ENCODE measurements at regions not wholly inside any gene's neighbourhood (a gene's known extent, or its start where the extent isn't known, plus 50 kb on each side); places are given as distances from the start of the nearest gene placed in this dataset.
A peak's percentile ranks its signal among the peaks of the same experiment; 100 is the strongest.

GRCh38 chr17:68707031-68707430, 105.9 kb upstream of the FAM20A start:
- WGBS (ENCODE audit: insufficient coverage), result 27% methylated on average over 4 of the region's 4 CpGs
- H3K9me3 ChIP-seq (ENCODE audit: control insufficient read depth, insufficient read depth, low read length), result no peaks in the 10 kb centered on the region
- DNase-seq (ENCODE audit: low read depth in 4 of 6, low spot score in 6 of 6), result peak in 2 of 6 donors; percentile 23 to 55
- peak overlapping the region; percentile 12 for H3K27ac ChIP-seq (ENCODE audit: low read depth, low read length)
- H3K36me3 ChIP-seq (ENCODE audit: control insufficient read depth, insufficient read depth, low read length), result no peaks in the 10 kb centered on the region
- H3K4me3 ChIP-seq (ENCODE audit: low read depth, low read length), result no peak overlapping the region
- no peaks in the 10 kb centered on the region for H3K27me3 ChIP-seq (ENCODE audit: control insufficient read depth, insufficient read depth, low read length)
- H3K4me1 ChIP-seq (ENCODE audit: control insufficient read depth, insufficient read depth, low read length), result peaks cover 6% of the 10 kb centered on the region

GRCh38 chr17:68706356-68706920, 105.3 kb upstream of the FAM20A start:
- no peaks in the 10 kb centered on the region for H3K36me3 ChIP-seq (ENCODE audit: control insufficient read depth, insufficient read depth, low read length)

GRCh38 chr17:68705714-68706076, 104.5 kb upstream of the FAM20A start:
- DNase-seq (ENCODE audit: low read depth in 4 of 6, low spot score in 6 of 6), result no peak
- Histone ChIP-seq H3K9me3 (ENCODE audit: control insufficient read depth, insufficient read depth, low read length) (no peaks in the 10 kb centered on the region), H3K27ac (ENCODE audit: low read depth, low read length) (no peak overlapping the region), H3K4me1 (ENCODE audit: control insufficient read depth, insufficient read depth, low read length) (peaks cover 6% of the 10 kb centered on the region), H3K27me3 (ENCODE audit: control insufficient read depth, insufficient read depth, low read length) (no peaks in the 10 kb centered on the region), H3K36me3 (ENCODE audit: control insufficient read depth, insufficient read depth, low read length) (no peaks in the 10 kb centered on the region), H3K4me3 (ENCODE audit: low read depth, low read length) (no peak overlapping the region)
- no CpG with 5 or more reads among the region's 3 CpGs for WGBS (ENCODE audit: insufficient coverage)

More at GRCh38 chr17:68706356-68706920, 105.3 kb upstream of the FAM20A start:
- Histone ChIP-seq H3K4me1 (ENCODE audit: control insufficient read depth, insufficient read depth, low read length) (peaks cover 6% of the 10 kb centered on the region), H3K4me3 (ENCODE audit: low read depth, low read length) (no peak overlapping the region), H3K27ac (ENCODE audit: low read depth, low read length) (peak overlapping the region; percentile 12), H3K27me3 (ENCODE audit: control insufficient read depth, insufficient read depth, low read length) (no peaks in the 10 kb centered on the region), H3K9me3 (ENCODE audit: control insufficient read depth, insufficient read depth, low read length) (no peaks in the 10 kb centered on the region)
- DNase-seq (ENCODE audit: low read depth in 4 of 6, low spot score in 6 of 6), result peak in 2 of 6 donors; percentile 59 to 64
- 71% methylated on average over 1 of the region's 5 CpGs for WGBS (ENCODE audit: insufficient coverage)

- 89% methylated on average over 6 of the region's 11 CpGs for WGBS (ENCODE audit: insufficient coverage)
- H3K4me3 ChIP-seq (ENCODE audit: low read depth, low read length), result no peak overlapping the region
- no peaks in the 10 kb centered on the region for H3K36me3 ChIP-seq (ENCODE audit: control insufficient read depth, insufficient read depth, low read length)
- H3K27me3 ChIP-seq (ENCODE audit: control insufficient read depth, insufficient read depth, low read length), result no peaks in the 10 kb centered on the region
- H3K4me1 ChIP-seq (ENCODE audit: control insufficient read depth, insufficient read depth, low read length), result peaks cover 6% of the 10 kb centered on the region
- H3K27ac ChIP-seq (ENCODE audit: low read depth, low read length), result no peak overlapping the region
- peak in 2 of 6 donors; percentile 42 to 59 for DNase-seq (ENCODE audit: low read depth in 4 of 6, low spot score in 6 of 6)
- H3K9me3 ChIP-seq (ENCODE audit: control insufficient read depth, insufficient read depth, low read length), result no peaks in the 10 kb centered on the region
These were observed 103.9 kb upstream of the FAM20A start for GRCh38 chr17:68704871-68705713.

- 83% methylated on average over 1 of the region's 2 CpGs for WGBS (ENCODE audit: insufficient coverage)
- Histone ChIP-seq H3K4me3 (ENCODE audit: low read depth, low read length) (no peak overlapping the region), H3K27me3 (ENCODE audit: control insufficient read depth, insufficient read depth, low read length) (no peaks in the 10 kb centered on the region), H3K9me3 (ENCODE audit: control insufficient read depth, insufficient read depth, low read length) (no peaks in the 10 kb centered on the region), H3K4me1 (ENCODE audit: control insufficient read depth, insufficient read depth, low read length) (no peaks in the 10 kb centered on the region), H3K36me3 (ENCODE audit: control insufficient read depth, insufficient read depth, low read length) (no peaks in the 10 kb centered on the region), H3K27ac (ENCODE audit: low read depth, low read length) (no peak overlapping the region)
- DNase-seq (ENCODE audit: low read depth in 4 of 6, low spot score in 6 of 6), result no peak
These were observed 99.9 kb upstream of the FAM20A start for GRCh38 chr17:68701046-68701445.

GRCh38 chr17:68700421-68700820, 99.3 kb upstream of the FAM20A start:
- H3K36me3 ChIP-seq (ENCODE audit: control insufficient read depth, insufficient read depth, low read length), result no peaks in the 10 kb centered on the region
- peak in 2 of 6 donors; percentile 13 to 17 for DNase-seq (ENCODE audit: low read depth in 4 of 6, low spot score in 6 of 6)
- no peak overlapping the region for H3K4me3 ChIP-seq (ENCODE audit: low read depth, low read length)
- WGBS (ENCODE audit: insufficient coverage), result 100% methylated on average over 3 of the region's 4 CpGs
- H3K4me1 ChIP-seq (ENCODE audit: control insufficient read depth, insufficient read depth, low read length), result no peaks in the 10 kb centered on the region
- no peak overlapping the region for H3K27ac ChIP-seq (ENCODE audit: low read depth, low read length)
- H3K27me3 ChIP-seq (ENCODE audit: control insufficient read depth, insufficient read depth, low read length), result no peaks in the 10 kb centered on the region
- no peaks in the 10 kb centered on the region for H3K9me3 ChIP-seq (ENCODE audit: control insufficient read depth, insufficient read depth, low read length)

- Histone ChIP-seq H3K27ac (ENCODE audit: low read depth, low read length) (no peak overlapping the region), H3K36me3 (ENCODE audit: control insufficient read depth, insufficient read depth, low read length) (no peaks in the 10 kb centered on the region), H3K27me3 (ENCODE audit: control insufficient read depth, insufficient read depth, low read length) (no peaks in the 10 kb centered on the region), H3K4me1 (ENCODE audit: control insufficient read depth, insufficient read depth, low read length) (no peaks in the 10 kb centered on the region), H3K4me3 (ENCODE audit: low read depth, low read length) (no peak overlapping the region), H3K9me3 (ENCODE audit: control insufficient read depth, insufficient read depth, low read length) (no peaks in the 10 kb centered on the region)
- WGBS (ENCODE audit: insufficient coverage), result 92% methylated on average over 2 of the region's 6 CpGs
- DNase-seq (ENCODE audit: low read depth in 4 of 6, low spot score in 6 of 6), result peak in 1 of 6 donors; percentile 22
These were observed 98.8 kb upstream of the FAM20A start for GRCh38 chr17:68699936-68700335.

- H3K27me3 ChIP-seq (ENCODE audit: control insufficient read depth, insufficient read depth, low read length), result peaks cover 3% of the 10 kb centered on the region
- no peaks in the 10 kb centered on the region for H3K36me3 ChIP-seq (ENCODE audit: control insufficient read depth, insufficient read depth, low read length)
- H3K4me3 ChIP-seq (ENCODE audit: low read depth, low read length), result no peak overlapping the region
- H3K27ac ChIP-seq (ENCODE audit: low read depth, low read length), result no peak overlapping the region
- 60% methylated on average over 3 of the region's 3 CpGs for WGBS (ENCODE audit: insufficient coverage)
- no peaks in the 10 kb centered on the region for H3K4me1 ChIP-seq (ENCODE audit: control insufficient read depth, insufficient read depth, low read length)
- peak in 2 of 6 donors; percentile 30 to 62 for DNase-seq (ENCODE audit: low read depth in 4 of 6, low spot score in 6 of 6)
- no peaks in the 10 kb centered on the region for H3K9me3 ChIP-seq (ENCODE audit: control insufficient read depth, insufficient read depth, low read length)
These were observed 97.6 kb upstream of the FAM20A start for GRCh38 chr17:68698746-68699145.

- H3K27ac ChIP-seq (ENCODE audit: low read depth, low read length), result no peak overlapping the region
- 100% methylated on average over 1 of the region's 1 CpG for WGBS (ENCODE audit: insufficient coverage)
- no peak overlapping the region for H3K4me3 ChIP-seq (ENCODE audit: low read depth, low read length)
- DNase-seq (ENCODE audit: low read depth in 4 of 6, low spot score in 6 of 6), result no peak
- no peaks in the 10 kb centered on the region for H3K4me1 ChIP-seq (ENCODE audit: control insufficient read depth, insufficient read depth, low read length)
- no peaks in the 10 kb centered on the region for H3K9me3 ChIP-seq (ENCODE audit: control insufficient read depth, insufficient read depth, low read length)
- H3K36me3 ChIP-seq (ENCODE audit: control insufficient read depth, insufficient read depth, low read length), result no peaks in the 10 kb centered on the region
- H3K27me3 ChIP-seq (ENCODE audit: control insufficient read depth, insufficient read depth, low read length), result peaks cover 3% of the 10 kb centered on the region
These were observed 96.7 kb upstream of the FAM20A start for GRCh38 chr17:68697850-68698361.

GRCh38 chr17:68695659-68696058, 94.5 kb upstream of the FAM20A start:
- Histone ChIP-seq H3K27me3 (ENCODE audit: control insufficient read depth, insufficient read depth, low read length) (peaks cover 3% of the 10 kb centered on the region), H3K27ac (ENCODE audit: low read depth, low read length) (no peak overlapping the region), H3K4me3 (ENCODE audit: low read depth, low read length) (no peak overlapping the region), H3K4me1 (ENCODE audit: control insufficient read depth, insufficient read depth, low read length) (no peaks in the 10 kb centered on the region), H3K9me3 (ENCODE audit: control insufficient read depth, insufficient read depth, low read length) (no peaks in the 10 kb centered on the region), H3K36me3 (ENCODE audit: control insufficient read depth, insufficient read depth, low read length) (no peaks in the 10 kb centered on the region)
- DNase-seq (ENCODE audit: low read depth in 4 of 6, low spot score in 6 of 6), result no peak
- WGBS (ENCODE audit: insufficient coverage), result 97% methylated on average over 2 of the region's 2 CpGs

Data from spinal cord (tissue), 9 donors.